SJSA1 (cell line): ENCODE measurements at regions not wholly inside any gene's neighbourhood (a gene's known extent, or its start where the extent isn't known, plus 50 kb on each side); places are given as distances from the start of the nearest gene placed in this dataset.
A peak's percentile ranks its signal among the peaks of the same experiment; 100 is the strongest.

Source experiments
- DNase-seq, 2 experiments: peaks; one replicate each; pipeline ENCODE4 v3.0.0-alpha.2; 2015 to 2020; ENCODE audit warnings: low spot score in 2 of 2, low read depth in 1 of 2
- H3K27ac ChIP-seq: fragments of 250-450 bp; sonication (Bioruptor Pico); 2 replicates; pipeline ENCODE4 v1.5.1; 2020; ENCODE audit warnings: mild to moderate bottlenecking, moderate library complexity
- H3K27me3 ChIP-seq: fragments of 250-450 bp; sonication (Bioruptor Pico); replicated peaks from 2 replicates; pipeline ENCODE4 v1.5.1; 2020; ENCODE audit warnings: mild to moderate bottlenecking, moderate library complexity
- H3K36me3 ChIP-seq: fragments of 250-450 bp; sonication (Bioruptor Pico); 2 replicates; pipeline ENCODE4 v1.5.1; 2020; ENCODE audit warnings: mild to moderate bottlenecking
- H3K4me1 ChIP-seq: fragments of 250-450 bp; sonication (Bioruptor Pico); replicated peaks from 2 replicates; pipeline ENCODE4 v1.6.1; 2021; ENCODE audit warnings: mild to moderate bottlenecking
- H3K4me3 ChIP-seq: fragments of 250-450 bp; sonication (Bioruptor Pico); 2 replicates; pipeline ENCODE4 v1.5.1; 2020; ENCODE audit warnings: mild to moderate bottlenecking
- H3K9me3 ChIP-seq: fragments of 250-450 bp; sonication (Bioruptor Pico); replicated peaks from 2 replicates; pipeline ENCODE4 v1.5.1; 2020; ENCODE audit warnings: mild to moderate bottlenecking

- H3K4me1 ChIP-seq, result no peaks in the 10 kb centered on the region
- no peaks in the 10 kb centered on the region for H3K9me3 ChIP-seq
- peaks cover 4% of the 10 kb centered on the region for H3K27me3 ChIP-seq
- no peak overlapping the region for H3K4me3 ChIP-seq
- H3K27ac ChIP-seq, result no peak overlapping the region
- DNase-seq, result peak in 1 of 2 experiments; percentile 19
- no peaks in the 10 kb centered on the region for H3K36me3 ChIP-seq
These were observed 64.9 kb downstream of the C6orf58 start for GRCh38 chr6:127641905-127642304.
